IPS DF 4.7 (cell line): ENCODE measurements at regions not wholly inside any gene's neighbourhood (a gene's known extent, or its start where the extent isn't known, plus 50 kb on each side); places are given as distances from the start of the nearest gene placed in this dataset.

Experiments
- DNase-seq: peaks from one replicate; pipeline ENCODE4 v3.0.0-alpha.2; 2013; ENCODE audit warnings: low spot score; ENCODE audit errors: extremely low read depth

DNA sequence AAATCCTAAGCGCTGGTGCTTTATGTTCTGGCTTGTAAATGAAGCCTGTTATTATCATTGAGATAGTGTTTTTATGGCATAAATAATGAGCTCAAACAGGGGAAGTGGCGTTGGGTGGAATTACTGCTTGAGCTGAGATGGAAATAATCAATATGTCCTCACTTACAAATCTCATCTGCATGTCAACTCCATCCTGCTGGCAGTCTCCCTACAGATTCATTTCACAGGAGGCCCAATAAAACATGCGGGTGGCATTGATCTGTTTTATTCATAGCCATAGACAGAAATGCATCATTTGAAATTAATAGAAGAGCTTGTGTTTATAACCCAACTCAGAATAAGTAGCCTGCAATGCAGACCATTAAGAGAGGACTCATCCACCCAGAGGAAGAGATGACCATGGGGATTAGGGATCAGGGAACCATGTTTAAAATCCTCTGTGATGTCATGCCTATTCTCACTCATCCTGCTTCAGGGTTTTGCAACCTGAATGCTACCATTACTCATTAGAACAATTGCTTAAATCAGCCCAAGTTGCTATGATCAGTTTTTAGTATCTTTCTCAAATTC is 680.4 kb downstream of the TLR4 start:
- DNase-seq, result no peak

DNA sequence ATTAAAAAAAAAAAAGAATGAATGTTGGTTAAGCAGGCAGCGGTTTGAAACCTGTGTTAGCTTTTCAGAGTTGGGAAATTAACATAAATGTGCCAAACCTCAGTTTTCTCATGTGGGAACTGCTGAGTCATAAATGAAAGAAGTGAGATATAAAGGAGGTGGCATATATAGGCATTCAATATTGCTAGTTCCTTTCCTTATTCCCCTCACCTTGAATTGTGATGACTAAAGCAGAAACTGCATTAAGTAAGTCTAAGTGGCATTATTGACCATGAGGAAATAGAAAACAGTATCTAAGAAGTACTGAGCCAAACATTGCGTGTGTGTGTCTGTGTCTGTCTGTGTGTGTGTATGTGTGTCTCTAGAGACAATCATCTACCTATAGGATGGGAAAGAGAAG is 691.2 kb downstream of the TLR4 start:
- DNase-seq, result no peak

DNA sequence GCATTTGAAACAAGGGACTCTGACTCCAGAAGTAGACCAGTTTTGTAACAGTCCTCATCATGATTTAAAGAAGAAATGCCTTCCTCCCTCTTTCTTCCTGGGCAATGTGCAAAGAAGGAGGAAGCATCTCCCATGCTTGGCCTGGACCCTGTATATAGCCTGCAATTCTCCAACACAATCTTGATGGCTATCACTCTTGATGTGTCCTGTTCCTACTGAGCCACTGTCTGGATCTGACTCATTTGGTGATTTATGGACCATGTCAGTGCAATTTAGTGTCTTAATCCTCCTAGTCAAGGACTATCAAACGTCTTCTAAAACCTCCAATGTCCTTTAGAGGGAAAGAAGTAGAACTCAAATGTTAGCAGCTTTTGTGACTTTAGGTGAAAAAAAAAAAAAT is 697.3 kb downstream of the TLR4 start:
- DNase-seq, result no peak

DNA sequence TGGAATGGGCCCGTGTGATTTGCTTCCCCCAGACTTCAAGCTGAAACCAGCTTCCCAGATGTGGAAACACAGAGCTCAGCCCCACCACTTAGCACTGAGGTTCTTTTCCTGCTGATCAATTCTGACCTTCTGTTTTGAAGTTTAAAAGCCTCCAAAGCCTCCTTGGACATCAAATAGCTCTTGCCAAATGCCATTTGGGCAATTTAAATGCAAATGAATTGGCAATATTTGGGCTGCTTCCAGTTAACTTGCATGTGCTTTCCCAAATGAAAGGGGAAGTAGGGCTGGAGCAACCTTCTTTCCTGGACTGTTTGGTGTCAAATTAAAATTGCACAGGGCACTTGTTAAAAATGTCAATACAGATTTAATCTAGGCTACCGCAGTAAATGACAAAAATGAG is 710.5 kb downstream of the TLR4 start:
- DNase-seq, result no peak

DNA sequence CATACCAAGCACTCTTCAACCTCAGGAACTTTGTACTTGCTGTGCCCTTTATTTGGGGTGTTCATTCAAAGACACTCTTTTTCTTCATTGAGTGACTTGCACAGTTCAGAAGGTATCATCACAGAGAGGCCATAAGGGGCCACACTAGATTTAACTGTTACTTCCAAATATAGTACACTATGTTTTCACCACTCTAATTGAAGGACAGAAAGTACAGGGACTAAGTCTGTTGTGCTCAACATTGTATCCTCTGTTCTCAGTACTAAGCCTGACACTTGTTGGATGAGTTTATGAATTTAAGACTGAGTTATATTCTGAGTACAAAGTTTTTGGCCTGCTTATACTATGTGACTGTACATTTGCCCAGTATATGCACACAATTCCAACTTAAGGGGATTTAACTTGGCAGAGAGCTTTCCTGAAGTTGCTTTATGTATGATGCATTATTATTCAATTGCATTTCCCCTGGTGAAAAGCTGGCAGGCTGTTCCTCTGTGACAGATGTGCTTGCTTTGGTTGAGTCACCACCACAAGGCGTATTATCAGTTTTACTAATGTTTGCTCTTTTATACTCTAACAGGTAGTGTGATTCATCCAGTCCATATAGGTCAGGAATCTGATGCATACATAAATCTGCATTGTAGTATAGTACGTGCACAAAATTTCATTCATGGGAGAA is 714.8 kb downstream of the TLR4 start:
- DNase-seq, result no peak

DNA sequence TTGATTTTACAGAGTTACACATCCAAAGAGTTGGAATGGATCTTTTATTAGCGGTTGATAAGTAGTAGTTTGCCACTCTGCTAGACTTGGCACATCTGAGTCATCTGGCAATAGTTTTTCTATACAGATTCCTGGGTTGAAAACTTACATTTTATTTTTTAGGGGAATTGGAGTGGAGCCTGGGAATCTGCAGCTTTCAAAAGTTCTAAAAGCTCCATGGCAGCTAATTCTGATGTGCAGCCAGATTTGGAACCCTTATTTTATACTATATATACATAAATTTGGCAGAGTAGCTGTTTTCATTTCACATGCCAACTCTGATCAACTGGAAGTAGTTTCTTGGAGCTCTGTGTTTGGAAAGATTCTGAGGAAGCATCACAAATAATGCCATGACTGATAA is 715.5 kb downstream of the TLR4 start:
- no peak for DNase-seq

DNA sequence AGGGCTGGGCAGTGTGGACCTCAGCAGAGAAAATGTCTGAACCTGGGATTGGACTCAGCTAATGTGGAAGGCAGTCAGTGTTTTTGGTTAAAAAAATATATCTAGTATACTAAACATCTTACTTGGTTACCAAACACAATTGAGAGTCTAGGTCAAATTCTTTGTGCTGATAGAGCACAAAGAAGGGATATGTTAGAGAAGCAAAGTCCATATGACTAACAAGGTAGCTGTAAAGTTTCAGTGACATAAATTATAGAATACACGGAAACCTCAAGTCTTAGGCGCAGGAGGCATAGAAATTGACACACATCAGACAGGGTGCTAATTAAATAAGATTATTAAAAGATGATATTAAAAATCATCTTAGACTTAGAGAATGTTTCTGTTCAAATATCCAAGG is 718.3 kb downstream of the TLR4 start:
- DNase-seq, result no peak

DNA sequence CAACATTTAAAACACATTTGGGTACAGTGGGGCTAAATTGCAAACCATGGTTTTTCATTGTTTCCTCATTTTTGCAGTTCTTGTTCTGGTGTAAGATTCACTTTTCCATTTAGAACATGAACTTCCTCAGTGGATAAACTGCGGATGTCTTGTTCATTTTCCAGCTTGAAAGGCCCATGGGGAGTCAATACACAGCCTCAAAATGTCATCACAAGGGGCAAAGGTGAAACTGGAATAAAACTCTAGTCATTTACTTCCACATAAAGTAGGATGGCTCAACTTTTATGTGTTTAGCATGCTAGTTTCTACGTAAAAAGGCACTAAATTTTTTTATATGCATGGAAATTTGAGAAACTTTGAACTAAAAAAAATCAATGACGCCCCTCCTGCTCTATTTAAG is 718.8 kb downstream of the TLR4 start:
- no peak for DNase-seq

DNA sequence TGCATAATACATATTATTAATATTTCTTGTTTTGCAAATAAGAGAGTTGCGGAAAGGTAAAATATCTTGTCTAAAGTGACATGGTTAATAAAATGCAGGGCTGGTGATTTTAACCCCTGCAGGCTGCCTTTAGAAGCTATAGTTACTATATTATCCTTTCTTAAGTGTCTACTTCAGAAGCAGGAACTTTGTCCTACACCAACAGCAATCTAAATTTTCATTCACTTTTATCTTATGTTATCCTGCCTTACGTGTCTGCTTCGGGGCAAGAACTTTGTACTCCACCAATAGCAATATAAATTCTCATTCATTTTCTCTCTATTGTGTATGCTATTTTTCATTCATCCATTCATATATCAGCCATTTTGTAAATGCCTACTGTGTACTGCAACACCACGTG is 719.5 kb downstream of the TLR4 start:
- no peak for DNase-seq

DNA sequence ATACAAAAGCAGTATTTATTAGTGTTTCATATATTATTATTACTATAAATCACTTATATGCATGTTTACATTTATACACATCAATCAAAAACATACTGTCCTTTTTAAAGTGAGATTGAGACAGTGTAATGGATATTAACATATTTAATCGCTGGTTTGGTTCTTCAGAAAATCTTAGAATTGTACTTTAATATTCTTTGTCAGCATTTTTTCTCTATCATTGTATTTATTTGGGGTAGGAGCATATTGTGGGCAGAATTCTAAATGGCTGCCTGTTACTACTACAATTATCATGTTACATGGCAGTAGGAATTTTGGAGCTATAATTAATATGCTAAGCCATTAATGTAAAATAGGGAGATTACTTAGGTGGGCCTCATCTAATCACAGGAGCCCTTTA is 722.6 kb downstream of the TLR4 start:
- DNase-seq, result no peak

DNA sequence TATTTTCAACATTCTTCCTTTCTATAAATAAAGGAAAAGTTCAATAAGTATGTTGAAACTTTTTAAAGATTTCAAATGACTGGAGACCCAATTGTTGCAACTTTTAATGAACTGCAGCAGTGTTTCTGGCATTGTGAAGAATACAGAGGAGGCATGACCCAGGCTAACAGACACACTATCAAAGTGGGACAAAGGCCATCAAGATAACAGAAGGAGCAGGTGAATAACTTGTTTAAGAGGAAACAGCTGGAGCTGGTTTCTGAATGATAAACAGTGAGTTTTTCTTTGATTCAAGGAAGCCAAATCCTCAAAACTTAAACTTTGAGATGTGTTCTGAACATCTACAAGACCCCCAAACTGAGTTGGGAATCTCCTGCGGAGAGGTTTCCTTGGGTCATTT is 734.6 kb downstream of the TLR4 start:
- DNase-seq, result no peak

DNA sequence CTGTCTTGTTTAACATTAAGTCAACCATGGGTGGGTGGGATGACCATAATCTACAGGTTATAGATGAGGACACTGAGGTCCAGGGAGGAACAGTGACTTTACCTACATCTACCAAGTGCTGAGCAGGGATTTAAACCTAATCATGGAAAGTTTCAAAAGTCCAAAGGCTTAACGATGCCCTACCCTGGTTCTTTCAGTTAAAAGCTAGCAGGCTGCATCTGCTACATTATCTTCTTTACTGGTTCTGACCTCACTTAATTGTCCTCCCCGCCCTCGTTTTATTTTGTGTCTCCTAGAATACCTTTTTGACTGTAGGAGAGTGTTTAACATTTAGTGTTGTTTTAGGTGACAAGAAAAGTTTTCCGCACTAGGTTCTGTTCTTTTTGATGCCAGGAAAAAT is 735.2 kb downstream of the TLR4 start:
- no peak for DNase-seq

DNA sequence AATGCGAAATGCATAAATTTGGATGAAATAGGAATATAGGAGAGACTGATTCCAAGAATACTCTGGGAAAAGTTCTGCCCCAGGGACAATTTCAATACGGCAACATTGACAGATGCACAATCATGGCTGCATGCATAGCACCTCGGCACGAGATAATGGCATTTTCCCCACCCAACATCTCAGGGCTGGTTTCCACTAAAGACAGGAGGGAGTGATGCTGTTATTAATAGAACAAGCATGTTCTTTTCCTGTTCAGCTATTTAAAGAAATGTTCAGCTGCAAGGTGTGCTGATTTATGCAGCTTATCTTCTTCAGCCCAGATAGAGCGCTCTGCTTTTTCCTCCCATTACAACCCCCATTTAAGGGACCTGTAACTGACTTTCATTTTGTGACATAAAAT is 740.2 kb downstream of the TLR4 start:
- DNase-seq, result no peak

DNA sequence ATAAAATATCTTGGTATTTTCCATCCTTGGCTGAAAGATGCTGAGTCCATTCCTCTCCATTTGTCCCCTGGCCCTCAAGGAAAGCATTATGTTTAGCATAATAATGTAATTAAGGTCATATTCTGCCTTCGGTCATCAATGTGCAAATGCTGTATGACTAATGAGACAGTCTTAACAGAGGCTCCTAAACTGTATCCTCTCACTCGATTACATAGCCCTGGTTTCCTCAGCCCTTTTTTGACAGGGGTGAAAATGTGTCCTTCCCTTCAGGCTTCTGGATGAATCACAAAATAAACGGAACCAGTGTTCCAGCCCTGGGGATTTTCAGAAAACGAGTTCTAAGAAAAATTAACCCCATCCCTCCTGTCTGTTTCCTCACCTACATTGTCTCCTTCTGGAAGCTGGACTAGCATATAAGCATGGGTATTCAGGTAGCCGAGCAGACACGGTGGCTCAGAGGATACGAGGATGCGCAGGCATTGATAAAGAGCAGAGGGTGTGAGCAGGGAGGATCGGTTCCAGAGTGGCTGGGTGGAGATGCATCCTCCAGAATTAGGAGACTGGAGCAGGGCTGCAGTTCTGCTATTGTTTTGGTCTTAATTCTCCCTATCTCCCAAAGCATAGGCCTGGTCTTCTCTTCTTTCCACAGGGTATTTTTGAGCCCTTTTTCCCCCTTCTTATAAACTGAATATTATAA is 742.9 kb downstream of the TLR4 start:
- no peak for DNase-seq

DNA sequence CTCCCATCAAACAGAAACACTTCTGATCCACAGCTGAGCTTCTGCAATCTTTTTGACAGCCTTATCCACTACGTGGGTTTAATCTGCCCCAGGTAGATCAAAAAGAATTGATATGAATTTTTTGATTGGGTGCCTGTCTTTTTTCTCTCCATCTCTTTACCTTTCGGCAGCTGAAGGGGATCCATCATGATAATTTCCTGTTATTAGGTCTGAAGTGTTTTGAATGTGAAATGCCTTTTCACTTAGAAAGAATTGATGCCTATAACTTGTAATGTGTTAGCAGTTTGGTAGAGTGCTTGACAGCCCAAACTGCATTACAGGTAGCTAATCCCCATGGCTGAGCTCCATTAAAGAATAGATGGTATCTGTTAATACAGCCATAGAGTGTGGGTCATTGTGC is 745.4 kb downstream of the TLR4 start:
- no peak for DNase-seq

DNA sequence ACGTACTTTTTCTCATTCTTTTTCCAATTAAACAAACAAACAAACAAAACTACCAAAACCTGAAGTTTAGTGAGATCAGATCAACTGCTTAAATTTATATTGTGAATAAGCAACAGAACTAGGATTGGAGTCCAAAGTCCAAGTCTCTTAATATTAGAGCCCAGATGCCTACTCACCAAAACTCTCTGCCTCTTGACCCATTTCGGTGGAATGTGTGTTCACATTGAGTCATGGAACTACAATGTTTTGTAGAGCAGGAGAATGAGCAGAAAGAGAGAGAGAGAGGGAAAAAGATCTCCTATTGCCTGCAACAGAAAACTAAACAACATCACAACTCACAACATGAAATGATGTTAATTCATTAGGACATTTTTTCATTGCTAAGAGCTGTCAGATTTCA is 751.1 kb downstream of the TLR4 start:
- DNase-seq, result no peak

DNA sequence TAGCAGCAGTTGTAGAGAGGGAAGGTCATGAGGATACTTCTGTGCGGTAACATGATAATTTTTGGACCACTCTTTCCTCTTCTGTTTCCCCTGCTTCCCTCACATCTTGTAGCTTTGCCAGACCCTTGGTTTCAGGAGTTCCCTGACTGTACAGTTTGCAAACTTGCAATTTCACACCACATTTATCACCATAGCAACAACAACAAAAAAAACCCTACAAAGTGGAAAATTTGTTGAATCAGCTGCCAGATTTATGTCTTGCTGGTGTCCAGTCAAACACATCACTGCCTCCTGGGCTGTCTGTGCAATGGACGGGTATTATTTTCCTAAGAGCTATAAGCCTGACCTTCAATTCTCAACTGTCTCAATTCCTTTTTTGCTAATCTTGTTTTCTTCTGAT is 751.6 kb downstream of the TLR4 start:
- DNase-seq, result no peak

DNA sequence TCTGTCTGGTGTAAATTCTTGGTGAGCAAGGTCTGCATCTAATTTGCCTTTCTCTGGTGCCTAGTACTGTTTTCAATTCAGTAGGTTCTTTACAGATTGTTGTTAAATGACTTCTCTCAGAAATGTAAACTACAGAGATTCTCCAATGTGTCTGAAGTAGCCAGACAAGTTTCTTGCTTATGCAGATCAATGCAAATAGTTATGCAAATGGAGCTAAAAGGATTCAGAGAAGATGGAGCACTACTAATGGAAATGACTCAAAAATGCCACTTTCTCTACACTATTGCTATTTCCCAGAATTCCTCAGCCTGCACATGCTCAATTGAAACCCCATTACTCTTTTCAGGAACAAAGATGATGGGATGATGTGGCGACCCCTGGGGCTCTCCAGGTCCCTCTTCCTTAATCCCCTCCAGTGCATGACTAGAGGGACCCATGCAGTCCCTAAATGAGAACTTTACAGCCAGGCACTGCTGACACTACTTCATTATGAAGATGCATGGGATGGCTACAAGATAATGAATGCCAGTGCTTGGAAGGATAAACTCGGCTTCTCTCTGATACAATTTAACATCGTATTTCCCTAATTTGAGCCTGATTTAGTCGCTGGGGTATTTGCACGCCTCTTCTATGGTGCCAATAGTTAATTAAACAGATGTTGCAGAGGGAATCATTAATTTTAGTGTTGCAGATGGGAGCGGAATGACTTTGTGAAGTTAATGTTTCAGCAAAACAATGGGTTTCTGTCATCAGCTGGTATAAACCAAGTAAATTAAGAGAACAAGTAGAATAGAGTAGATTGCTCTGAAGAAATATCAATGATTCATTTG is 753.2 kb downstream of the TLR4 start:
- DNase-seq, result no peak

DNA sequence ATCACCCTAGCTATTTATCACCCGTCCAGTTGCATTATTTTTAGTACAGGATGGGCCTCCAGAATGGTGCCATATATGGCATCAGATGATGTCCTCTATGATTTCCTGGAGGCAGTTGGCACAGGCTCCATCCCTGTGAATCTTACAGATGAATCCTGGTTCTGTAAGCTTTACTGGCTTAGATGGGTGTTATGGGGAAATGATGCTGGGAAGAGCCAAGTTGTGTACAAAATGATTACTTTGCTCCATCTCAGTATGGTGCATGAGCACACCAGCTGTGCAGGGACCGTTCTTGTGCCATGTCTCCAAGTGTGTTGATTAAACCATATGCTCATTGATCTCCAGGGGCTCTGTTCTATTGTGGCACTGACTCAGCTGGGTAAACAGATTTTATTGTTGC is 755.7 kb downstream of the TLR4 start:
- no peak for DNase-seq

DNA sequence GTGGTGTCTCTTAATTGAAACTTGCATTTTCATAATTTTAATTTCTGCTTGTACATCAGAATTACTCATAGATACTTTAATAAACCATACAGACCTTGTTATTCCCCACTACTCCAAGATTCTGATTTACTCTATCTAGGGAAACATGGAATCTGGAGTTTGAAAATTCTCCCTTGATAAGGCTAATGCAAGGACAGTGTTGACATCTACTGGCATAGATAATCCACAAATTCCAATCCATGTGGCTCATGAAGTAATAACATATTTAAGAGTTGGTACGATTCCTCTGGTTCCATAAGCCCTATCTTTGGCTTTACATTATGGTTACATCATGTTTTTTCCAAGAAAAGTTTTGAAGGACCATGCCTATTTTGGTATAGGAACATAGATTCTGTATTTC is 759.2 kb downstream of the TLR4 start:
- DNase-seq, result no peak

DNA sequence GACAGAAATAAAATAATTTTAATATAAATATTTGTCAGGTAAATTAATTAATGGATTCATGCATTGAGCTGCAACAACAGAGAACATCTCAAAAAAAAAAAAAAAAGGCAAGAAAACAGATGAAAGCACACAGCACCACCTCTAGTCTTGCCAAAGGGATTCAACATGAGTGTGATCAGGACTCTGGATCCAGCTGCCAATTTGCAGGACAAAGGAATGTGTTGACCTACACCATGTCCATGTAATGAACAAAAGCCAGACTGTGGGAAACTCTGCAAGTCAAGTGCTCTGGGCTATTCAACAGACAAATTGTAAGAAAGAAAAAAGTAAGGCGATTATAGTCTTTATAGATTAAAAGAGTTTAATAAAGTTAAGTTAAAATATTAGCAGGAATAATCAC is 769.3 kb downstream of the TLR4 start:
- DNase-seq, result no peak

DNA sequence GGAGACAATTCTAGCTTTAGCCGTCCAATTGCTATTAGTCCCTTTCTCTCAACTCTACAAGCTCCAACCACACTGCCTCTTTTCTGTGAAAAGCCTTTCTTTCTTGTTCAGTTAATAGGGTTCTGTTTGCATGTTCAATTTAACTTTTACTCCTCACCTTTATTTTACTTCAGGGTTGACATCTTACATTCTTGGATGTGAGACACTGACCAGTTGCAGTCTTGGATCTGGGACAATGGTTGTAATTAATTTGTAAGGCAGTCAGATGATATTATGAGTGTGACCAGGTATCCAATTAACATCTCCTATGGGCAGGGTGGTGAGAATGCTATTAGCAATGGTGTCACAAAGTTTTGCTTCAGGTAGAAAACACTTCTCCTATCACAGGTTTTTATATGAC is 774.5 kb downstream of the TLR4 start:
- no peak for DNase-seq
